ENCODE measurements at regions not wholly inside any gene's neighbourhood (a gene's known extent, or its start where the extent isn't known, plus 50 kb on each side); places are given as distances from the start of the nearest gene placed in this dataset.
"Not testable (repeated sequence)": the region's sequence is repeated elsewhere in the genome, so short reads cannot be mapped to it uniquely, and the experiment has no call there.

DNA sequence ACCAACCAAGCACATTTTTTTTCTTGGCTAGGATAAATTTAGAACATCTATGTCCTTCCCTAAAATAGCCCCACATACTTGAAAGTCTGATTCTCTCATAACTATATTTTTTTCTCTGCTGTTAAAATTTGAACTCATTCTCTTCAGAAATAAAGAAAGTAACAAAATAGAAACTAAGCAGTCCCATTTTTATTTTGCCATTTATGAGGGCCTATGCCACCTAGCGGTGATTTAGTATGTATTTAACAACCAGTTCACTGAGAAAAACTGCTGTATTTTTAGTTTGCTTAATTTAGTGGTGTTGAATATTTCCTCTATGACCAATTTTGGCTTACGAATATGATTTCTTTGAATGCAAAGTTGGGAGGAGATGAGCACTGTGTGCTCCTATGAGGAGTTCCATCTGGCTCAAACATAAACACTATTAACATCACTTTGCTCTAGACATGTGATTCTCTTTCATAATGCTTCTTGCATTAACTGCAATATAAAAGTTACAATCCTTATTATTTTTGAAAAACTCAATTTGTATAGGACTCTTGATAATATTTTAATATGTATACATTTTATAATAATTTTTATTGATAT is 116.6 kb downstream of the SYT15B start:
- DNase-seq (ENCODE audit: low read depth in 2 of 3, low spot score in 2 of 3), result not testable (repeated sequence)

DNA sequence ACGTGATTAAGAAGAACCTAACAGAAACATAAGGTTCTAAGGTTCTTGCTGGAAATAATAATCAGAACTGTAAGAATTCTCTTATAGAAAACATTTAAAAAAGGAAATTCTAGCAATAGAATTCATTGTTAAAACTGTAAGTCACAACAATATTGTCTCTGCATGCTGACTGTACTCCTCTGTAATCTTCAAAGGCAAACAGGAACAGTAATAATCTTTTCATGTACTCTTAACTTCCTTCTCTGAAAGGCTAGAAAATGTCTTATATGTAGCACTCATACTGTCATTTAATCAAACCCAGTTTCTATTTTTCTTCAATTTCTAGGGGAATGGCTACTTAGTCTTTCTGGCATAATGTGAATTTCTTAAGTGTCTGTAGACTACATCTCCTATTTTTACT is 103.5 kb upstream of the AGAP9 start:
- DNase-seq (ENCODE audit: low read depth in 2 of 3, low spot score in 2 of 3), result not testable (repeated sequence)

DNA sequence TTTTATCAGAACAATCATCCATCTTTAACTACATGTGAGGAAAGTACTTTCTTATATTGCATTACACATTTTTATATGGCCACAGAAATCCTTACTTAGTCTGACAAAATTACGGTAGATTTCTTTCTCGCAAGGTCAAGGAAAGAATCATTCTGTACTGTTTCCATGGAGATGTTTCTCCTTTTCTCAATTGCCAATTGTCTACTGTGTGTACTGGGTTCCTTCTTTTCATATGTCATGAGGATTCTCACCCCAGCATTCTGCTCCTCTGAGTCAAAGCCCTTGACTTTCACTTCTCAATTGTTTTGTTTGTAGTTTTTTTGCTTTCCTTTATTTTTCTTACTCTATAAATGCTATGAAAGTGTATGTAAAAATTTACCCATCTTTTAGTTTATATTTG is 99.3 kb upstream of the AGAP9 start:
- DNase-seq (ENCODE audit: low read depth in 2 of 3, low spot score in 2 of 3), result not testable (repeated sequence)

DNA sequence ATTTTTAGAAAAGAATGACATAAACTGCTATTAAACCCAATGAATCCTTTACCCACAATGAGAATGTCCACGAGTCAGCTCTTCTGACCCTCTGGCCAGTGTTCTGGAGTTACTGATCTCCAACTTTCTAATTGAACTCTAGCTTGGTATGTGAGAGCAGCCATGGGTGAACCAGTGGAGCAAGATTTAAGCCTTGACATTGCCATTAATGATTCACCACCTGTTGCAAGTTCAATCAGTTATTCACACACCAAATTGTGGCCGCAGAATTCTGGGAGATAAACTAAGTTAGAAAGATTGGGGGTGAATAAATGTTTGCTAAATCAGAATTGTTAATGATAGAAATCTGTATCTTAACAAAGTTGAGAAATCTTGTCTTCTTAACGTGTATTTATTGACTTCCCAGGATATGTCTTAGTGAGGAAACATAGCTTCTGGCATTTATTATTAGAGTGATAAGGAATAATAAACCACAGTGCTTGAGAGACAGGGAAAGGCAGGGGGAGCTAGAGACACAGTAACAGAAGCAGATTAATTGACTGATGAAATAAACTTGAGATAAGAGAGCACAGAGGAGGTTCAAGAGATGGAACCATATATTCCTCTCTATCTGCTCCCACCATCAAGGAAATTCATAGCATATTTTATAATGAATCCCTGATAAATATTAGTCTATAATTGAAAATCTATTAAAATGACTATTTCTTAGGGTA is 96.0 kb upstream of the AGAP9 start:
- DNase-seq (ENCODE audit: low read depth in 2 of 3, low spot score in 2 of 3), result peak in 1 of 3 donors; percentile 25

DNA sequence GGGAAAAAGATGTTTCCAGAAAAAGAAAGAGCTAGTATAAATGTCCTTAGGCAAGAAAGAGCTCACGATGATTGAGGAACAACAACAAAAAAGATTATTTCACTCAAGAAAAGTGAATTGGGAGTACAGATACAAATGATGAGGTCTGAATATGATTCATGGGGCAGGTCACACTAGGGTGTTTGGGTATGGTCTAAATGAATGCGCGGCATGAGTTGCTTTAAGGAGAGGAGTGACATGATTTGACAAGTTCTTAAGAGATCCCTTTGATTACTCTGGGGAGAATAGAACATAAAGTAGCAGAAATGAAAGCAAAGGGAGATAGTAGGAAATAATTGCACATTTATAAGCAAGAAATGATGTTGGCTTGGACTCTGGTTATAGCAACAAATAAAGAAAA is 85.9 kb upstream of the AGAP9 start:
- not testable (repeated sequence) for DNase-seq (ENCODE audit: low read depth in 2 of 3, low spot score in 2 of 3)

DNA sequence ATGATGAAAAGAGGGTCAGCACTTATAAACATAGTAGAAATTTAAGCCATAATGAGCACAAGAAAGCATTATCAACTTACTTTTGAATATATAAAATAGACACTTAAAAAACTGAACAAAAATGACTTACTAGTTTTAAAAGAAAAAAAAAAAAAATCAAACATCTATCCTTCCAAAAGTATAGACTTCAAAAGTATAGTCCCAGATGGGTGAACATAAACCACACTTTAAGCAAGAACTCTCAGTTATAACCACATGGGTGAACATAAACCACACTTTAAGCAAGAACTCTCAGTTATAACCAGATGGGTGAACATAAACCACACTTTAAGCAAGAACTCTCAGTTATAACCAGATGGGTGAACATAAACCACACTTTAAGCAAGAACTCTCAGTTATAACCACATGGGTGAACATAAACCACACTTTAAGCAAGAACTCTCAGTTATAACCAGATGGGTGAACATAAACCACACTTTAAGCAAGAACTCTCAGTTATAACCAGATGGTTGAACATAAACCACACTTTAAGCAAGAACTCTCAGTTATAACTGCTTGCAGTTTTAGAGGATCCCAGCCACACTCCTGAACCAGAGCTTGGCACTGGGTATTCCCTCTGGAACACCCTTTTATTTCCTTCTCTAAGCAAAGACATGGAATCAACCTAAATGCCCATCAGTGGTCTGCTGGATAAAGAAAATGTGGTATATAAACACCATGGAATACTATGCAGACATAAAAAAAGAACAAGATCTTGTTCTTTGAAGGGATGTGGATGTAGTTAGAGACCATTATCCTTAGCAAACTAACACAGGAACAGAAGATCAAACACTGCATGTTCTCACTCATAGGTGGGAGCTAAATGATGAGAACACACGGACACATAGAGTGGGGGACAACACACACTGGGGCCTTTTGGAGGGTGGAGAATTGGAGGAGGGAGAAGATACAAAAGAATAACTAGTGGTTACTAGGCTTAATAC is 82.6 kb upstream of the AGAP9 start:
- DNase-seq (ENCODE audit: low read depth in 2 of 3, low spot score in 2 of 3), result not testable (repeated sequence)

DNA sequence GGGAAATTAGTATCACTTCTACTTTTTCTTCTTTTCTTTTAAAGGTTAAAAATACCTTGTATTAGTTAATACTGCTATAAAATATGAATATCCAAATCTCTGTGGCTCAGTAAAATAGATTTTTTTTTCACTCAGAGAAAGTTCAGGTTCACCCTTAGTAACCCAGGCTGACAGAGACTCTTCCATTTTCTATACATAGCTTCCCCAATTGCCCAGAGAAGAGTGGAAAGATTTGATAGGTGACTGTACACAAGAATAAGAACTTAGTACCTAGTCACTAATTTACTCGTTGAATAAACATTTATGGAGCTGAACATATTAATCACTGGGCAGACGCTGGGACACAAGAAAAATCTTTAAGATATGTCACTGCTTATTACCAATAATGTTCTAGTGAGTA is 77.2 kb upstream of the AGAP9 start:
- DNase-seq (ENCODE audit: low read depth in 2 of 3, low spot score in 2 of 3), result not testable (repeated sequence)

DNA sequence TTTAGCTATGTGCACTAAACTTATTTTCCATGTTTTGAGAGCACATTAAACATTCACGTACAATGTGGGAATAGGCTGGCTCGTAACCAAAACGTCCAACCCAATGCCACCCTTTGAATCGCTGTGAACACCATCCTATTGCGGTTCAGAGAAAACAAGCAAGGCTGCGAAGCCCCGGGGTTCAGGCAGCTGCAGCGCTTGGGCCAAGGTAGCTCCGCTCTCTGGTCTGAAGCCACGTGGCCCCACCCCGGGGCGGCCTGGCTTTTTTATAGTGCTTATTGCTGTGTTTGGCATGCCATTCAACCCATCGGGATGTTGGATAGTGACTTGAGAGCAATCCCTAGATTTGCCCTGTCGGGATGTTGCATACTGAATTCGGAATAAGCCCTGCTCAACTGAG is 76.7 kb upstream of the AGAP9 start:
- not testable (repeated sequence) for DNase-seq (ENCODE audit: low read depth in 2 of 3, low spot score in 2 of 3)

DNA sequence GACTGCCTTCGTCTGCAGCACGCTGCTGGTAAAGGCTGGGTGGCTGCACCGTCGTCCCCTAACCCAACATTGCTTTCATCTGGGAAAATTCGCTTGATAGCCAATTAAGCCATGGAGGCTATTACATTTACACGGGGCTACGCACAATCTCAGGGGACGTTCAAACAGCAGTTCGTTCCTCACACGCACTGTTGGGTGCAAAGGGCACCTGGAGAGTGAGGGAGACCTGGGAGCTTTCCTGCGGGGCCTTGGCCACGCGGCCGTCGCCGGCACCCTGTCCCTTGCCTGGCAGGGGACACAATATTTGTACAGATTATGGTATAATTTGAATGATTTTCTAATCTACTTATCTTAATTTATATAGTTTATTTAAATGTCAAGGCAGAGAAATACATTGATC is 76.2 kb upstream of the AGAP9 start:
- not testable (repeated sequence) for DNase-seq (ENCODE audit: low read depth in 2 of 3, low spot score in 2 of 3)

DNA sequence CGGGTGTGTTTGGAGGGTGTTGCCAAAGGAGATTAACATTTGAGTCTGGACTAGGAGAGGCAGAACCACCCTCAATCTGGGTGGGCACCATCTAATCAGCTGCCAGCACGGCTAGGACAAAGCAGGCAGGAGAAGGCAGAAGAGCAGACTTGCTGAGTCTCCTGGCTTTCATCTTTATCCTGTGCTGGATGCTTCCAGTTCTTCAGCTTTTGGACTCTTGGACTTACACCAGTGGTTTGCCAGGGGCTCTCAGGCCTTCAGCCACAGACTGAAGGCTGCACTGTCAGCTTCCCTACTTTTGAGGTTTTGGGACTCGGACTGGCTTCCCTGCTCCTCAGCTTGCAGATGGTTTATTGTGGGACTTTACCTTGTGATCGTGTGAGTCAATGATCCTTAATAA is 70.4 kb upstream of the AGAP9 start:
- not testable (repeated sequence) for DNase-seq (ENCODE audit: low read depth in 2 of 3, low spot score in 2 of 3)

DNA sequence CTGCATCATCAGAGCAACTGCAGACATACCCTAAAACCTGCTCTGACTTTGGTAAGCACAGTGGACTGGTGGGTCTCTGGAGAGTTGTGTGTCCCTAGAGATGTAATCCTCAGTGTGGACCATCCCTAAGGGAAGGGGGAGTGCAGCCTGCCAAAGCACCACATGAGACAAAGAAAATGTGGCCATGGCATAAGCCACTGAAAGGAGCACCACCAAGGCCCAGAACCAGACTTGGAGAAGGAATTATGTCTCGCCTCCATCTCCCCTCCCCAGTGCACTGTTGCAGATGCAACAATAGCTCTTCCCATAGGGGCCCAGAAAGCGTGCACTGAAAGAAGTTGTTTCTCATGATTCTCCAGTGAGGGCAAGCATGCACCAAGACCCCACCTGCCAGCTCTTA is 69.7 kb upstream of the AGAP9 start:
- DNase-seq (ENCODE audit: low read depth in 2 of 3, low spot score in 2 of 3), result not testable (repeated sequence)

DNA sequence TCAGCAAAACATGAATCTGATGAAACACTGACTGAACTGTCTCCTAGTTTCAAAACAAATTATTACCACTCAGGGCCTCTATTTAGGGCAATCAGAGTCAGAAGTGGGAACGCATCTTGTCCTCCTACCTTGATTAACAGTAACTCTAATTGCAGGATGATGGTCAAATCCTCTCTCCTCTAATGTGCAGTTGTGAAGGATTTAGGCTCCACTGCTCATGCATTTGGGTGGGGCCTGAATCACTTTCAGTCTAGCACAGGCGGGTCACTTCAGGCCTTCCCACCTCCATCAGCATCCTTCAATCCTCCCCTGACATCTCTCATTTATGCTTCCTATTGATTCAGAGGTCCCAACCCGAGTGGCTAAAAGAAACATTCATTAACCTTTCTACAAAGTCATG is 67.5 kb upstream of the AGAP9 start:
- not testable (repeated sequence) for DNase-seq (ENCODE audit: low read depth in 2 of 3, low spot score in 2 of 3)

DNA sequence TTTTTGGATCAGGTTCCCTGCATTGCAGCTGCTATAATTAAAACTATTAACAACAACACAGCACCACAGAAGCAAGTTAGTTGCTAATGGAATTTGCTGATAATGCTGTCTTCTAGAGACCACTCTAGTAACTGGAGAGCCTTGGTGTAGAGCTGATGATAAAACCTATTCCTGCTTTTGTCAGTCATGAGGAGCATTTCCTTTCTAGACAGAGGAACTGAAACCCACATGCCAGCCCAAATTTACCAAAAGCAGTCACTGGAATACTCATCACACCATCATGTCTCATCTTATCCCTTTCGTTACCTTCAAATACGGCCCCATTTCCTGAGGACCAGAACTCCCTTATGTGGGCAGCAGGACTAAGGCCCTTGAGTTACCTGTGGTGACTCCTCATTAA is 67.1 kb upstream of the AGAP9 start:
- DNase-seq (ENCODE audit: low read depth in 2 of 3, low spot score in 2 of 3), result not testable (repeated sequence)

DNA sequence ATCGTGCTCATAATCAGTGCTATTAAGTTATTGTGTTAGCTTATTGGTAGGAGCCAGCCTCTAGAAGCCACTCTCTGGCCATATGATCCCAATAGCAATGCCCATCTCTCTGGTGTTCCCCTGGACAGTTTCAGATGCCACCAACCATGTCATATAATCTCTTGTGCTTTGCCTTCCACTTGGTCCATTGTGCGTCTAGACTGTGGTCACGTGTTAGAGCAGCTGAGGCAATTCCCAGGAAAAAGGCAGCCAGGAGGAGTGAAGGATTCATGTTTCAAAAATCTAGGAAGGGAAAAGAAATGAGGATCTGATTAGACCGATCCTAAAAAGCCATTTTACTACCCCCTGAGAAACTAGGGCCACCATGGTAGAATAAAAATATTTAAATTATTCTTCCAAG is 58.6 kb upstream of the AGAP9 start:
- DNase-seq (ENCODE audit: low read depth in 2 of 3, low spot score in 2 of 3), result not testable (repeated sequence)

DNA sequence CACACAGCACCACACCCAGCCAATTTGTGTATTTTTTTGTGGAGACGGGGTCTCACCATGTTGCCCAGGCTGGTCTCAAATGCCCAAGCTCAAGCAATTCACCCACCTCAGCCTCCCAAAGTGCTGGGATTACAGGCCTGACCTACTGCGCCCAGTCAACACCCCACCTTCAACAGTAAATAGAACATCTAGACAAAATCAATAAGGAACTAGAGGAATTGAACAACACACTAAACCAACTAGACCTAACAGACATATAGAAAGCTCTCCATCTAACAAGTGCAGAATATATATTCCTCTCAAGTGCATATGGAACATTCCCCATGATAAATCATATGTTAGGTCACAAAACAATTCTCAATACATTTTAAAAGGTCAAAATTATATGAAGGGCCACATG is 56.6 kb upstream of the AGAP9 start:
- DNase-seq (ENCODE audit: low read depth in 2 of 3, low spot score in 2 of 3), result not testable (repeated sequence)

DNA sequence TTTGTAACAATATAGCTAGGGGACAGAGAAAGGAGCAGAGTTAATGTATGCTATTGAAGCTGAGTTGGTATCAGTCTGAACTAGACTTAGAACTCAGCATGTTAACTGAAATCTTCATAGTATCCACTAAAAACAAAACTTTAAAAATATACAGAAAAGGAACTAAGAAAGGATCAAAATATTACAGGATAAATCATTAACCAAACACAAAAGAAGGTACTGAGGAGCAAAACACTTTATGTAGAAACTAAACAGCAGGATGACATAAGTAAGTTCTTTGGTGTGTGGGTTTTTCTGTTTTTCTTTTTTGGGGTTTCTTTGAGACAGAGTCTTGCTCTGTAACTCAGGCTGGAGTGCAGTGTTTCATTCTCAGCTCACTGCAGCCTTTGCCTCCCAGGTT is 55.1 kb upstream of the AGAP9 start:
- DNase-seq (ENCODE audit: low read depth in 2 of 3, low spot score in 2 of 3), result not testable (repeated sequence)
